Suprapubic skin (tissue), 3 donors: ENCODE measurements at regions not wholly inside any gene's neighbourhood (a gene's known extent, or its start where the extent isn't known, plus 50 kb on each side); places are given as distances from the start of the nearest gene placed in this dataset.

Experiments used
- EP300 ChIP-seq: sonication (generic); formaldehyde crosslinking; IDR thresholded peaks from one replicate; pipeline ENCODE4 v1.6.1; 2017; ENCODE audit warnings: antibody characterized with exemption
- TF ChIP-seq, protein P1 (sequence below), 2 donors: fragments of 200-600 bp in 1 of 2; fragments of 450-650 bp in 1 of 2; sonication (generic) in 1 of 2; IDR thresholded peaks; one replicate each; pipeline ENCODE4 v1.5.1; 2016 to 2019; ENCODE audit warnings: antibody characterized with exemption in 2 of 2, mild to moderate bottlenecking in 1 of 2, moderate library complexity in 1 of 2

- no peak for TF ChIP-seq EP300
- TF ChIP-seq, protein P1, sequence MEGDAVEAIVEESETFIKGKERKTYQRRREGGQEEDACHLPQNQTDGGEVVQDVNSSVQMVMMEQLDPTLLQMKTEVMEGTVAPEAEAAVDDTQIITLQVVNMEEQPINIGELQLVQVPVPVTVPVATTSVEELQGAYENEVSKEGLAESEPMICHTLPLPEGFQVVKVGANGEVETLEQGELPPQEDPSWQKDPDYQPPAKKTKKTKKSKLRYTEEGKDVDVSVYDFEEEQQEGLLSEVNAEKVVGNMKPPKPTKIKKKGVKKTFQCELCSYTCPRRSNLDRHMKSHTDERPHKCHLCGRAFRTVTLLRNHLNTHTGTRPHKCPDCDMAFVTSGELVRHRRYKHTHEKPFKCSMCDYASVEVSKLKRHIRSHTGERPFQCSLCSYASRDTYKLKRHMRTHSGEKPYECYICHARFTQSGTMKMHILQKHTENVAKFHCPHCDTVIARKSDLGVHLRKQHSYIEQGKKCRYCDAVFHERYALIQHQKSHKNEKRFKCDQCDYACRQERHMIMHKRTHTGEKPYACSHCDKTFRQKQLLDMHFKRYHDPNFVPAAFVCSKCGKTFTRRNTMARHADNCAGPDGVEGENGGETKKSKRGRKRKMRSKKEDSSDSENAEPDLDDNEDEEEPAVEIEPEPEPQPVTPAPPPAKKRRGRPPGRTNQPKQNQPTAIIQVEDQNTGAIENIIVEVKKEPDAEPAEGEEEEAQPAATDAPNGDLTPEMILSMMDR (IDR thresholded peaks at IDR 0.05) = no peak
Observed at GRCh38 chr10:33465747-33466146, 131.3 kb upstream of the NRP1 start.
